Right lobe of liver (tissue), 4 donors: ENCODE measurements at regions not wholly inside any gene's neighbourhood (a gene's known extent, or its start where the extent isn't known, plus 50 kb on each side); places are given as distances from the start of the nearest gene placed in this dataset.

Experiments used
- POLR2A ChIP-seq: fragments of 450-650 bp; IDR thresholded peaks from one replicate; pipeline ENCODE4 v1.6.1; 2017; ENCODE audit warnings: antibody characterized with exemption, mild to moderate bottlenecking
- TF ChIP-seq, protein P1 (sequence below), 4 donors: fragments of 200-600 bp in 3 of 4; fragments of 450-650 bp in 1 of 4; IDR thresholded peaks; one replicate each; pipeline versions ENCODE4 v1.5.1 to v1.8.0; 2016 to 2022; ENCODE audit warnings: antibody characterized with exemption in 4 of 4, mild to moderate bottlenecking in 2 of 4
- donor health status: DM: no; HTN: no; CAD: no.
- donor health status: DM: no; HTN: no; CAD: no.
- donor health status: DM: no; HTN: yes; CAD: no.

DNA sequence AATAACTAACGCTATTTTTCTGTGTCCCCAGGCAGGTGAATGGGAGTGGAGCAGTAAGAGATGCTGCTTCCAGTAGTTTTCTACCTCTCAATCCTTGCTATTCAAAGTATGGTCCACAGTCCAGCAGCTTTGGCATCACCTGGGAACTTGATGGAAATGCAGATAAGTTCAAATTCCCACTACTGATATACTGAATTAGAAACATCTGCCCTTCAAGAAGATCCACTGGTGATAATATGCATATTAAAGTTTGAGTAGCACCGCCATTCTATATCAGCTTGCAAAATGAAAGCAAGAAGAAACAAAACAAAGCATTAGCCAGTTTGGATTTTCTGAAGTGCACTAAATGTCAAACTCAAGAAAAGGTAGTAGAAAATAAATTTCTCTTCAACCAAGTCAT lies 906.2 kb upstream of the PCDH20 start:
- no peak for TF ChIP-seq POLR2A
- TF ChIP-seq, protein P1, sequence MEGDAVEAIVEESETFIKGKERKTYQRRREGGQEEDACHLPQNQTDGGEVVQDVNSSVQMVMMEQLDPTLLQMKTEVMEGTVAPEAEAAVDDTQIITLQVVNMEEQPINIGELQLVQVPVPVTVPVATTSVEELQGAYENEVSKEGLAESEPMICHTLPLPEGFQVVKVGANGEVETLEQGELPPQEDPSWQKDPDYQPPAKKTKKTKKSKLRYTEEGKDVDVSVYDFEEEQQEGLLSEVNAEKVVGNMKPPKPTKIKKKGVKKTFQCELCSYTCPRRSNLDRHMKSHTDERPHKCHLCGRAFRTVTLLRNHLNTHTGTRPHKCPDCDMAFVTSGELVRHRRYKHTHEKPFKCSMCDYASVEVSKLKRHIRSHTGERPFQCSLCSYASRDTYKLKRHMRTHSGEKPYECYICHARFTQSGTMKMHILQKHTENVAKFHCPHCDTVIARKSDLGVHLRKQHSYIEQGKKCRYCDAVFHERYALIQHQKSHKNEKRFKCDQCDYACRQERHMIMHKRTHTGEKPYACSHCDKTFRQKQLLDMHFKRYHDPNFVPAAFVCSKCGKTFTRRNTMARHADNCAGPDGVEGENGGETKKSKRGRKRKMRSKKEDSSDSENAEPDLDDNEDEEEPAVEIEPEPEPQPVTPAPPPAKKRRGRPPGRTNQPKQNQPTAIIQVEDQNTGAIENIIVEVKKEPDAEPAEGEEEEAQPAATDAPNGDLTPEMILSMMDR (IDR thresholded peaks at IDR 0.05), result no peak
